ENCODE measurements at regions not wholly inside any gene's neighbourhood (a gene's known extent, or its start where the extent isn't known, plus 50 kb on each side); places are given as distances from the start of the nearest gene placed in this dataset.

DNA sequence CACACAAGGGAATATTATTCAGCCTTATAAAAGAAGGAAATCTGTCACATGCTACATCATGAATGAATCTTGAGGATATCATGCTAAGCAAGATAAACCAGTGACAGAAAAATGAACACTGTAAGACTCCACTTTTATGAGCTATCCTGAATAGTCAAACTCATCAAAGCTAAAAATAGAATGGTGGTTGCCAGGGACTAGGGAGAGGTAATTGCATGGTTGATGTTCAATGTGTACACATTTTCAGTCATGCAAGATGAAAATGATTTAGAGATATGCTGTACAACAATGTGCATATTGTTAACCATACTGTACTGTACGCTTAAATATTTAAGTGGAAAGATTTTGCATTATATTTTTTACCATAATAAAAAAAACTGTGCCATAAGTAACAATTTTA lies 1349.1 kb downstream of the XPNPEP1 start:
- H3K4me3 ChIP-seq (ENCODE audit: low read depth, low read length) = no peak overlapping the region
- TF ChIP-seq, protein P1, sequence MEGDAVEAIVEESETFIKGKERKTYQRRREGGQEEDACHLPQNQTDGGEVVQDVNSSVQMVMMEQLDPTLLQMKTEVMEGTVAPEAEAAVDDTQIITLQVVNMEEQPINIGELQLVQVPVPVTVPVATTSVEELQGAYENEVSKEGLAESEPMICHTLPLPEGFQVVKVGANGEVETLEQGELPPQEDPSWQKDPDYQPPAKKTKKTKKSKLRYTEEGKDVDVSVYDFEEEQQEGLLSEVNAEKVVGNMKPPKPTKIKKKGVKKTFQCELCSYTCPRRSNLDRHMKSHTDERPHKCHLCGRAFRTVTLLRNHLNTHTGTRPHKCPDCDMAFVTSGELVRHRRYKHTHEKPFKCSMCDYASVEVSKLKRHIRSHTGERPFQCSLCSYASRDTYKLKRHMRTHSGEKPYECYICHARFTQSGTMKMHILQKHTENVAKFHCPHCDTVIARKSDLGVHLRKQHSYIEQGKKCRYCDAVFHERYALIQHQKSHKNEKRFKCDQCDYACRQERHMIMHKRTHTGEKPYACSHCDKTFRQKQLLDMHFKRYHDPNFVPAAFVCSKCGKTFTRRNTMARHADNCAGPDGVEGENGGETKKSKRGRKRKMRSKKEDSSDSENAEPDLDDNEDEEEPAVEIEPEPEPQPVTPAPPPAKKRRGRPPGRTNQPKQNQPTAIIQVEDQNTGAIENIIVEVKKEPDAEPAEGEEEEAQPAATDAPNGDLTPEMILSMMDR (IDR thresholded peaks at IDR 0.05; ENCODE audit: insufficient read depth, low read depth, low read length) = no peak
- DNase-seq (ENCODE audit: low read depth) = no peak

DNA sequence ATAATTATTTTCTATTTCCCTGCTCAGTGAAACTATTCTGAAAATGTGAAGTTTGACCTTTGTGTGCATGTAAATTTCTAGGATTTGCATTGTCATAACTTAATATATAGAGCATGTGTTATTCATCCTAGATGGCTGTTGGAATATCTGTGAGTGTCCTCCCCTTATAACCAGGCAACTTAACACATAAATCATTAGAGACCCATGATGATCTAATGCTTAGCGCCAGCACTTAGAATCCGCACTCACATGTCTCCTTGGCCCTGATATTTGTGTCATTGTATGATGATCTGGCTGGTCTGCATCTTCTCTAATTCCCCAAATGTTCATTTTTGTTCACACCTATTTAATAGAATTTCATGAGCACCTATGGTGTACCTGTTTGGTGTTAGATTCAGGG lies 1354.5 kb downstream of the XPNPEP1 start:
- TF ChIP-seq, protein P1 (IDR thresholded peaks at IDR 0.05; ENCODE audit: insufficient read depth, low read depth, low read length) = no peak
- DNase-seq (ENCODE audit: low read depth) = no peak
- H3K4me3 ChIP-seq (ENCODE audit: low read depth, low read length) = no peak overlapping the region

DNA sequence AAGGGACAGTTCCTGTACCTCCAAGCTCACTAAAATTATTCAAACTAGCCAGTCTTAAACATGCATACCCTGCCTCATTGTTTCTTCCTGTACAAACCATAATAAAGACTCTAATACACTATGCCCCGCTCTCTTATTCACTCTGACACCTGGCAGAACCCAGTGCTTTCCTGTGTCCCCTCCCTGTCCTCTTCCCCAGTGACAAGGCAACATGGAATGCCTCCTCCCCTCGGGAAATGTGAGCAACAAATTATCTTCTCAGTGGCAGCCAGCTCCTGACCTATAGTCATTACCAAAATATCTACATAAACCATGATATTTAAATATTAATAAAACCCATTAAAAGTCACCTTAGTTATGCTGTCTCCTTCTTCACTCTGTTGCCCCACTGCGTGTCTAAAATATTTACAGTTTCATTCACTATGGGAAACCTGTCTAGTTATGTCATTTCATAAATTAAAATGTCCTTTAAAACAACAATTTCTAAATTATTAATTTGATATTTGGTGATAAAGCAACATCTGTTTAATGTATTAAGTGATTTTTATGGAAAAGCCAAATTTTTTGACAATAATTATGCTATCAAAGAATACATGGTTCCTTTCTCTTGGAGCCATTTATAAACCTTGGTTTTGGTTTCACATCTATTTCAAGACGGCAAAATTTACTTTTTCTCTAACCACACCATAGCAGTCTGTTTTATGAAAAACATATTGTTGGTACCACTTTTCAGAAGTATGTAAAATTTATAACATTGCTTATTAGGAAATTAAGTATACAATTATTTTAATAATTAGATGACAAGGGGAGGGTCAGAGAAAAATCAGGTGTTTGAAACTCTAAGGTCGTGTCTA lies 1355.2 kb downstream of the XPNPEP1 start:
- H3K4me3 ChIP-seq (ENCODE audit: low read depth, low read length) = no peak overlapping the region
- DNase-seq (ENCODE audit: low read depth) = no peak
- TF ChIP-seq, protein P1 (IDR thresholded peaks at IDR 0.05; ENCODE audit: insufficient read depth, low read depth, low read length) = no peak

DNA sequence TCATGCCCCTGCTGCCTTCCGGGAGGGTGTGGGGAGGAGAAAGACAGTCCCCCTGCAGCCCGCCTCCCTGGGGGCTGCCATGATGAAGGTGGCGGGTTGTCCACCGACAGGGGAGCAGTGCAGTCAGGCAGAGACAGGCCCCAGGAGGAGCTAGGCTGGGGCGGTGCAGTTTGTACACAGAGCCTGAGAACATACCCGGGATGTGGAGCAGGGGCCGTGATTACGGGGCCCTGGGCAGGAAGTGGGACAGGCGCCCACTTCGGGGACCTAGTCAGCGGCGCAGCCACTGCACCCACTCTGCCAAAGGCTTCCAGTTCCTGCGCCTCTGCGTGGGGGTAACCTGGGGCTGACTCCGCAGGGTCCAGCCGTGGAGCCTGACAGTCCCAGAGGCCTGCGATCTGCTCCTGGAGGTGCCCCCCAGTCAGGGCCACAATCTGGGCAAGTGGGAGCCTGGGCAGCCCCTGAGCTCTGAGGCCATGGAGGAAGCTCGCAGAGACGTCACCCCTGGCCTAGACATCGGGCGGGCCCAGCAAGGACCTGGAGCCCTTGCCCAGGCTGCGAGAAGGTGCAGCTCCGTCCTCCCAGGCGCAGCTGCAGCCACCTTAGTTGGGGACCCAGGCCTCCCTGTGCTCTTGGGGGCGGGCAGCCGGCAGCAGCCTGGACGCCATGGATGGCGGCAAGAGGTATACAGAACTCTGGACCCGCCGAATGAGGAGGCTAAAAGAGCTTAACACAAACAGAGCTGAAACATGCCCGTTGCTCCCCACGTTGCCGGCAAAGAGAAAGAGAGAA lies 1356.8 kb downstream of the XPNPEP1 start:
- DNase-seq (ENCODE audit: low read depth) = no peak
- TF ChIP-seq, protein P1 (IDR thresholded peaks at IDR 0.05; ENCODE audit: insufficient read depth, low read depth, low read length) = no peak
- no peak overlapping the region for H3K4me3 ChIP-seq (ENCODE audit: low read depth, low read length)

DNA sequence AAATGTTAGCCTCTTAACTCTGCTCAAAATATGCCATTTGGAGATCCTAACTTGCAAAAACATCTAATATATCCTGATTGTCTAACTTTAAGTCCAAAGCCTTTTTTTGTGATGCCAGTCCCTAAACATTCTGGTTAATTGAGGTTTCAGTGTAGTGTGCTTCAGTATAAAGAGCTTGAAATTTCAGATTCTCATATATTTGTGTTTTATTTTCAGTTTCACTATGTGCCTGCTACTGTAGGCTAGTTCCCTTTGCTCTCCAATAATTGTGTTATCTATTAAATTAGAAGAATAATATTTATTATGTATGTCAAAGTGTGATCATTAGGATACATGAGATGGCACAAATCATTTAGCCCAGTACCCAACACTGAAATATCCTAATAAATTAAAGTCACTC lies 1361.2 kb downstream of the XPNPEP1 start:
- no peak for DNase-seq (ENCODE audit: low read depth)
- TF ChIP-seq, protein P1 (IDR thresholded peaks at IDR 0.05; ENCODE audit: insufficient read depth, low read depth, low read length) = no peak
- no peak overlapping the region for H3K4me3 ChIP-seq (ENCODE audit: low read depth, low read length)

DNA sequence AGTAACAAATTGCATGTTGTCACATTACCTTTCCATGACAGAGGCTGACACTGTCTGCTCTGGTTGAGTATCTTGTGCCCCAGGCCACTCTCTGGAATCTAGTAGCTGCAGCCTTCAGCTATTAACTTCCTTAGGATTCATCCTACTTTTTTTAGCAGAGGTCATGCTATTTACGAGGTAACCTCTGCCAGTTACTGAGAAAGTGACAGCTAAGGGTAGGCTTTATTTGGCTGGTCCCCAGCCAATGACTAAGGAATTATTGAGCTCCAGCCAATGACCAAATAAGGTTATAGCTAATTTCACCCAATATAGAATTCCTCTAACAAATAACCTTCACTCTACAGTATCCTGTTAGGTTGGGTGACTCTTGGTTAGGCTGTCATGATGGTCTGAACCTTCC lies 1361.7 kb downstream of the XPNPEP1 start:
- DNase-seq (ENCODE audit: low read depth) = no peak
- no peak overlapping the region for H3K4me3 ChIP-seq (ENCODE audit: low read depth, low read length)
- TF ChIP-seq, protein P1 (IDR thresholded peaks at IDR 0.05; ENCODE audit: insufficient read depth, low read depth, low read length) = no peak

Data from fibroblast of villous mesenchyme (primary cell).